ENCODE measurements at regions not wholly inside any gene's neighbourhood (a gene's known extent, or its start where the extent isn't known, plus 50 kb on each side); places are given as distances from the start of the nearest gene placed in this dataset.

GRCh38 chr5:106303911-106304310 lies 1366.8 kb downstream of the EFNA5 start:
- WGBS (ENCODE audit: low lambda C conversion rate) = 76% methylated on average over 2 of the region's 2 CpGs
- Histone ChIP-seq H2AFZ (ENCODE audit: low read depth) (no peak overlapping the region), H3K4me2 (no peak overlapping the region), H3K36me3 (replicated peaks in 1 of 2; ENCODE audit: control insufficient read depth in 1 of 2, insufficient read depth in 2 of 2, low read length in 1 of 2) (no peaks in the 10 kb centered on the region), H4K20me1 (ENCODE audit: insufficient read depth) (no peaks in the 10 kb centered on the region), H3K4me1 (ENCODE audit: control insufficient read depth in 1 of 2, insufficient read depth in 2 of 2, low read depth in 1 of 2, low read length in 1 of 2) (no peaks in the 10 kb centered on the region; a peak in 1 of 4 replicates), H3K9me2 (no peaks in the 10 kb centered on the region), H3K9ac (no peak overlapping the region), H3K4me3 (ENCODE audit: low read depth in 2 of 2, low read length in 1 of 2) (no peak overlapping the region), H3K27me3 (ENCODE audit: insufficient read depth) (no peaks in the 10 kb centered on the region), H3K27ac (ENCODE audit: low read depth in 2 of 2, low read length in 1 of 2) (no peak overlapping the region), H3K9me3 (no peaks in the 10 kb centered on the region), H3K79me2 (ENCODE audit: insufficient read depth) (no peaks in the 10 kb centered on the region), H3F3A (replicated peaks; ENCODE audit: insufficient read depth) (no peaks in the 10 kb centered on the region)
- ChIA-PET CTCF (interaction anchor here (1.7 kb wide), 1 partner anchor 10 kb away, joined by 3 read pairs; no protein-coding TSS in a partner anchor), POLR2A (no interaction called here)
- TF ChIP-seq POLR2AphosphoS5 (IDR thresholded peaks at IDR 0.05; ENCODE audit: low read depth, low read length) = no peak
- TF ChIP-seq RFX5 (IDR thresholded peaks at IDR 0.05; ENCODE audit: low read length) = no peak
- DNase-seq = no peak

- Histone ChIP-seq H3F3A (replicated peaks; ENCODE audit: insufficient read depth) (peaks cover 10% of the 10 kb centered on the region), H4K20me1 (ENCODE audit: insufficient read depth) (no peaks in the 10 kb centered on the region), H3K9me3 (no peaks in the 10 kb centered on the region), H3K27ac (ENCODE audit: low read depth in 2 of 2, low read length in 1 of 2) (peak overlapping the region in 1 of 2 experiments; percentile 68; a peak in 2 of 4 replicates), H3K27me3 (ENCODE audit: insufficient read depth) (no peaks in the 10 kb centered on the region), H3K4me2 (peak overlapping the region; percentile 38; the same call in 1 of the 2 replicates), H3K9me2 (no peaks in the 10 kb centered on the region), H3K9ac (peak overlapping the region; percentile 24; the same call in 1 of the 2 replicates), H3K4me3 (ENCODE audit: low read depth in 2 of 2, low read length in 1 of 2) (no peak overlapping the region), H2AFZ (ENCODE audit: low read depth) (no peak overlapping the region), H3K36me3 (replicated peaks in 1 of 2; ENCODE audit: control insufficient read depth in 1 of 2, insufficient read depth in 2 of 2, low read length in 1 of 2) (no peaks in the 10 kb centered on the region), H3K4me1 (ENCODE audit: control insufficient read depth in 1 of 2, insufficient read depth in 2 of 2, low read depth in 1 of 2, low read length in 1 of 2) (peaks cover 2 to 26% of the 10 kb centered on the region in 2 experiments; a peak in 3 of 4 replicates), H3K79me2 (ENCODE audit: insufficient read depth) (no peaks in the 10 kb centered on the region)
- TF ChIP-seq RXRA (IDR thresholded peaks at IDR 0.05; ENCODE audit: borderline replicate concordance, low read depth) (peak; percentile 56; the same call in 1 of the 2 replicates), TCF12 (IDR thresholded peaks at IDR 0.05) (peak; percentile 79), EP300 (IDR thresholded peaks at IDR 0.05; ENCODE audit: borderline replicate concordance in 1 of 2, low read depth in 1 of 2, low read length in 1 of 2) (peak in 1 of 2 experiments; percentile 80; a peak in 2 of 4 replicates), PBX3 (IDR thresholded peaks at IDR 0.05) (peak; percentile 77), JUND (IDR thresholded peaks at IDR 0.05) (peak; percentile 78), YY1 (IDR thresholded peaks at IDR 0.05; ENCODE audit: low read depth) (no peak), TEAD4 (IDR thresholded peaks at IDR 0.05; ENCODE audit: borderline replicate concordance, insufficient read depth) (peak; percentile 70; the same call in 1 of the 2 replicates), EZH2phosphoT487 (IDR thresholded peaks at IDR 0.05; ENCODE audit: borderline replicate concordance, low read depth) (no peak), FOSL2 (IDR thresholded peaks at IDR 0.05; ENCODE audit: borderline replicate concordance, low read depth) (peak; percentile 76), NRF1 (IDR thresholded peaks at IDR 0.05; ENCODE audit: low read depth, low read length) (no peak), NFIC (IDR thresholded peaks at IDR 0.05; ENCODE audit: borderline replicate concordance) (peak; percentile 39; the same call in 1 of the 2 replicates), ZBTB33 (IDR thresholded peaks at IDR 0.05; ENCODE audit: borderline replicate concordance, low read depth) (peak; percentile 35; the same call in 1 of the 2 replicates)
- POLR2A ChIA-PET = no interaction called here
- CTCF ChIA-PET = no interaction called here
- 9% methylated on average over 2 of the region's 2 CpGs for WGBS (ENCODE audit: low lambda C conversion rate)
- no peak for DNase-seq
Observed at GRCh38 chr5:106292654-106293053, 1378.1 kb downstream of the EFNA5 start.
